Urinary bladder (tissue), 3 donors: ENCODE measurements at regions not wholly inside any gene's neighbourhood (a gene's known extent, or its start where the extent isn't known, plus 50 kb on each side); places are given as distances from the start of the nearest gene placed in this dataset.
"Not testable (repeated sequence)": the region's sequence is repeated elsewhere in the genome, so short reads cannot be mapped to it uniquely, and the experiment has no call there.

Source experiments
- DNase-seq: peaks from one replicate; pipeline ENCODE4 v3.0.0-alpha.2; 2015; ENCODE audit errors: extremely low spot score
- H3K27ac ChIP-seq: one replicate; pipeline ENCODE4 v1.5.1; 2013; ENCODE audit warnings: low read depth, mild to moderate bottlenecking, moderate library complexity
- H3K36me3 ChIP-seq: one replicate; pipeline ENCODE4 v1.6.1; 2013; ENCODE audit warnings: mild to moderate bottlenecking, moderate library complexity; ENCODE audit not compliant: insufficient read depth
- H3K4me1 ChIP-seq: one replicate; pipeline ENCODE4 v1.6.1; 2013; ENCODE audit warnings: mild to moderate bottlenecking, moderate library complexity; ENCODE audit not compliant: insufficient read depth
- H3K4me3 ChIP-seq: one replicate; pipeline ENCODE4 v1.5.1; 2013; ENCODE audit warnings: low read depth, low read length
- WGBS: extraction: QIAGEN DNeasy Blood & Tissue Kit; methylation state at CpG from one replicate; pipeline ENCODE4 v1.1.7; 2013; 5-methylcytosine and 5-hydroxymethylcytosine counted together
- donor health status: healthy with polysubstance abuse.
- donor health status: healthy.

DNA sequence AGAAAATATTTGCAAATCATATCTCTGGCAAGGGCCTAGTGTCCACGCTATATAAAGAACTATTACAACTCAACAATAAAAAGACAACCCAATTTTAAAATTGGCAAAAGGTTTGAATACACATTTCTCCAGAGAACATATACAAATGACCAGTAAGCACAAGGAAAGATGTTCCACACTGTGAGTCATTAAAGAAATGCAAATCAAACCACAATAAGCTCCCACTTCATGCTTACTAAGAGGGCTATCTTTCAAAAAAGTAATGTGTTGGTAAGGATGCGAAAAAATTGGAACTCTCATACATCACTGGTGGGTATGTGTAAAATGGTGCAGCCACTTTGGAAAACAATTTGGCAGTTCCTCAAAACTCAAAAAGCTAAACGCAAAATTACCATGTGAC is 884.0 kb upstream of the INTU start:
- no peak for DNase-seq
- 97% methylated on average over 3 of the region's 3 CpGs for WGBS

DNA sequence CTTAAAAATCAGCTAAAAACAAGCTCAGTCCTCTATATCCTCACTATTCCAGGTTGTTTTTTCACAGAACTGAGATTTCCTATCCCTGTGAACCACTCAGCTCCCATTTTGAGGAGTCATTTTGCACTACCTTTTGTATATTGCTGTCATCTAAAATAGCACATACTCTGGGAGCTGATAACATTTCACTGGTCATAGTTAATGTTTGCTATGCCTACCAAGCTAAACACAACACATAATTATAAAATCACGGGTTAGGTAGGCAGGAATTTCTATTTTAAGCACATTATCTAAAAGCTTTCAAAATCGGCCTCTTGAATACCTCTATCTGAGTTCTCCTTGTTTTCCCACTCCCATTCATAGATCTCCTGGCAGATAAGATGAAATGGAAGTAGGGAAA is 882.0 kb upstream of the INTU start:
- no peak for DNase-seq
- Histone ChIP-seq H3K36me3 (no peaks in the 10 kb centered on the region), H3K4me1 (no peaks in the 10 kb centered on the region), H3K4me3 (no peak overlapping the region), H3K27ac (no peak overlapping the region)
- 45% methylated on average over 2 of the region's 2 CpGs for WGBS

More for the DNA sequence above, 884.0 kb upstream of the INTU start:
- no peaks in the 10 kb centered on the region for H3K4me1 ChIP-seq
- no peak overlapping the region for H3K4me3 ChIP-seq
- H3K36me3 ChIP-seq, result no peaks in the 10 kb centered on the region
- H3K27ac ChIP-seq, result no peak overlapping the region

- H3K27ac ChIP-seq, result no peak overlapping the region
- H3K4me1 ChIP-seq, result no peaks in the 10 kb centered on the region
- no peaks in the 10 kb centered on the region for H3K36me3 ChIP-seq
- DNase-seq, result no peak
- no peak overlapping the region for H3K4me3 ChIP-seq
- 77% methylated on average over 5 of the region's 5 CpGs for WGBS
Measured at GRCh38 chr4:126752126-126752525, 880.6 kb upstream of the INTU start.

GRCh38 chr4:126752702-126753101 is 880.1 kb upstream of the INTU start:
- 95% methylated on average over 4 of the region's 4 CpGs for WGBS
- no peak overlapping the region for H3K27ac ChIP-seq
- no peaks in the 10 kb centered on the region for H3K4me1 ChIP-seq
- no peak for DNase-seq
- H3K36me3 ChIP-seq, result no peaks in the 10 kb centered on the region
- no peak overlapping the region for H3K4me3 ChIP-seq

DNA sequence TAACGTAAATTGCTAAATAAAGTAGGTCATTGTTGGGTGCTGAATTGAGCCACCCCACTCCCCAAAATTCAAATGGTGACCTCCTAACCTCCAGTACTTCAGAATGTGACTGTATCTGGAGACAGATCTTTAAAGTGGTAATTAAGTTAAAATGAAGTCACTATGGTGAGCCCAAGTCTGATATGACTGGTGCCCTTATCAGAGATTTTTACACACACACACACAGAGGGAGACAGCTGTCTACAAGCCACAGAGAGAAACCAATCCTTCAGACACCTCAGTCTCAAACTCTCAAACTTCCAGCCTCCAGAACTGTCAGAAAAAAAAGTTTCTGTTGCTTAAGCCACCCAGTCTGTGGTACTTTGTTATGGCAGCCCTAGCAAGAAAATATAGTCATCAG is 879.2 kb upstream of the INTU start:
- no peak overlapping the region for H3K27ac ChIP-seq
- 85% methylated on average over 1 of the region's 1 CpG for WGBS
- no peaks in the 10 kb centered on the region for H3K36me3 ChIP-seq
- H3K4me3 ChIP-seq, result no peak overlapping the region
- no peak for DNase-seq
- no peaks in the 10 kb centered on the region for H3K4me1 ChIP-seq

- no peak overlapping the region for H3K27ac ChIP-seq
- H3K4me3 ChIP-seq, result no peak overlapping the region
- H3K4me1 ChIP-seq, result no peaks in the 10 kb centered on the region
- no peaks in the 10 kb centered on the region for H3K36me3 ChIP-seq
- DNase-seq, result no peak
Measured at GRCh38 chr4:126755506-126755905, 877.3 kb upstream of the INTU start.

DNA sequence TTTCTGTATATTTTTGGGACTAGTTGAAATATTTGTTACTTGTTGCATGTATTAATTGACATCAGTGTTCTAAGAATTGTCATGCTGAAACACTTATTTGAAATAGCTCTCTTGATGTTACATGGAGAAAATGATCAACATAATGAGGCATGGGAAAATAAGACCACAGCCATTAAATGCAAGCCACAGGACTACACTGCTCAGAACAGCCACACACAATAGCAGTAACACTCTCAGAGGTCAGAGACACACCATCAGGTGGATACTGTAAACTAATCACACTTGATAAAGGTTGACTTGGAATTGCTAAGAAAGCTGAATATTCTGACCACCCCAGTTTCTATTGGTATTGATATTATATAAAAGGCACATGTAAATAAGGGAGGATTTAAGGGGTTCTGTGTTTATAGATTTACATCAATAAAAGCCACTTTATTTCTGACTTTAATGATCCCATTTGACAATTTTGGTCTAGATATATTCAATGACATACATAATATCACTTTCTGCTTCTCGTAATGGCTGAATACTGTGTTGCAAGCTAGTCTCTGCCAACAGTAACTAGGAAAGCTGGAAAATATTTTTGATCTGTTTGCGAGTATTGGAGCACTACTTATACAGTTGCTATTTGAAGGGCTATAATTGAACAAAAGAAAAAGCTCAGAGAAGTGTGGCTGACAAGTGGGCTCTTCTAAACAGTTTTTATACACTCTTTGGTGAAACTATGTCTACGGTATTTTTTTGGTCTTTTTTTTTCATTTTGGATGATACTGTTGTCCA is 876.5 kb upstream of the INTU start:
- Histone ChIP-seq H3K4me1 (no peaks in the 10 kb centered on the region), H3K27ac (no peak overlapping the region), H3K36me3 (no peaks in the 10 kb centered on the region), H3K4me3 (no peak overlapping the region)
- no peak for DNase-seq
- 65% methylated on average over 3 of the region's 3 CpGs for WGBS

GRCh38 chr4:126757219-126757618 is 875.5 kb upstream of the INTU start:
- Histone ChIP-seq H3K27ac (no peak overlapping the region), H3K4me3 (no peak overlapping the region), H3K36me3 (no peaks in the 10 kb centered on the region), H3K4me1 (no peaks in the 10 kb centered on the region)
- DNase-seq, result no peak
- WGBS, result 95% methylated on average over 1 of the region's 1 CpG

DNA sequence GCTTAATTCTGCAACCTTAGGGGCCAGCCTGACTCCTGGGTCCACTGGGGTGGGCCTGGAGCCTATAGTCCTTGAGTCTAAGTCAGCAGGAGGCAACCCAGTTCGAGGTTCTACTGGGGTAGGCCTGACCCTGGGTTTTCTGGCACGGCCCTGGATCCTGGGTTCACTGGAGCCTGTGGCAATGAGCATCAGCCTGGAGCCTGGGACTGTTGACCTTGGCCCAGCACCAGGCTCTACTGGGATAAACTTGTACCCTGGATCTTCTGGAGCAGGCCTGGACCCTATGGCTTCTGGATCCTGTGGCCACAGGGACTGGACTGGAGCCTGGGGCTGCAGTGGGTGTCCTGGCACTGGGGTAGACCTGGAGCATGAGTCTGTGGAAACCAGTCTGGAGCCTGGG is 874.3 kb upstream of the INTU start:
- Histone ChIP-seq H3K4me1 (no peaks in the 10 kb centered on the region), H3K27ac (no peak overlapping the region), H3K36me3 (no peaks in the 10 kb centered on the region), H3K4me3 (no peak overlapping the region)
- 88% methylated on average over 2 of the region's 2 CpGs for WGBS
- DNase-seq, result no peak

GRCh38 chr4:126761947-126762662 is 870.7 kb upstream of the INTU start:
- Histone ChIP-seq H3K4me3 (no peak overlapping the region), H3K4me1 (no peaks in the 10 kb centered on the region), H3K36me3 (no peaks in the 10 kb centered on the region), H3K27ac (no peak overlapping the region)
- 97% methylated on average over 1 of the region's 1 CpG for WGBS
- DNase-seq, result no peak

DNA sequence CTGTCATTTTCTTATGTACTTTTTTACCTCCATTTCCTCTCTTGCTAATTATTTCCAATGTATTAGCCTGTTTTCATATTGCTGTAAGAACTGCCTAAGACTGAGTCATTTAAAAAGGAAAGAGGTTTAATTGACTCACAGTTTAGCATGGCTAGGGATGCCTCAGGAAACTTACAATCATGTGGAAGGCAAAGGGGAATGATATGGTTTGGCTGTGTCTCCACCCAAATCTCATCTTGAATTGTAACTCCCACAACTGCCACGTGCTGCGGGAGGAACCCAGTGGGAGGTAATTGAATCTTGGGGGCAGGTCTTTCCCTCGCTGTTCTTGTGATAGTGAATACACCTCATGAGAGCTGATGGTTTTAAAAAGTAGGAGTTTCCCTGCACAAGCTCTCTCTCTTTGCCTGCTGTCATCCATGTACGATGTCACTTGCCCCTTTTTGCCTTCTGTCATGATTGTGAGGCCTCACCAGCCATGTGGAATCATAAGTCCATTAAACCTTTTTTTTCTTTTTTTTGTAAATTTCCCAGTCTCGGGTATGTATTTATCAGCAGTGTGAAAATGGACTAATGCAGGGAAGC is 870.0 kb upstream of the INTU start:
- Histone ChIP-seq H3K27ac (no peak overlapping the region), H3K4me3 (no peak overlapping the region), H3K36me3 (no peaks in the 10 kb centered on the region), H3K4me1 (no peaks in the 10 kb centered on the region)
- DNase-seq, result no peak
- WGBS, result 95% methylated on average over 5 of the region's 5 CpGs

DNA sequence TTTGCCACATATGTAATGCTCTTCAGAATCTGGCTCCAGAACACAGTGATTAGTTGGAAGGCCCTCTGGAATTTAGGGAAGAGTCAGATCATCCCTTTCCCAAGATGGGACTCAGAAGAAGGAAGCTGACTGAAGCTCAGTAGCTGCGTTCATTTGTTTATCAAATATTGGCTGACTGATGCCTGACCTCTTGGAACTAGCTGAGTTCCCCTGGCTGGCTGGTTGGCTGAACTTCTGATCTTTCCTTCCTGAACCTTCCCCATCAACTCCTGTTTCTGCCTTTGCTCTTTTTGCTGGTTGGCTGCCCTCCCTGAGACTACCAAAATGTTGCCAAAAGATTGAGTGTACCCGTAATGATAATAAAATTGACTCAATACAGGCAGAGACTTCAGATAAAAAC is 866.5 kb upstream of the INTU start:
- no peak overlapping the region for H3K27ac ChIP-seq
- 15% methylated on average over 2 of the region's 2 CpGs for WGBS
- no peaks in the 10 kb centered on the region for H3K4me1 ChIP-seq
- peak; percentile 42 for DNase-seq
- no peaks in the 10 kb centered on the region for H3K36me3 ChIP-seq
- no peak overlapping the region for H3K4me3 ChIP-seq

DNA sequence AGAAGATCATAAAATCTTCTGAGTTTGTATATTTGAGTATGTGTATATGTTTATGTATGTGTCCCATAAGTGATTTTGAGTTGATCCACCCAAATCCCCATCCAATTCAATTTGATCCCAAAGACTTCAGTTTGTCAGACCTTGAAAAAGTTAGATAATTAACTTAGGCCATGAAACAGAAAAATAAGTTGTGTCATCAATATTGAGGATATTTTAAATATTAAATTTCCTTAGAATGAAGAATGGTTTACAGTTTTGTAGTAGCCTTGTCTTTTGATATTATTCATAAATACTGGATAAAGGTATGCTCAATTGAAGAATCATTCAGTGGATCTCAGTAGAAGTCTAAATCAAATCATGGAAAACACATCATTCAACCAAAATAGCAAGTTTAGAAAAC is 864.4 kb upstream of the INTU start:
- no peak for DNase-seq
- Histone ChIP-seq H3K4me3 (no peak overlapping the region), H3K4me1 (no peaks in the 10 kb centered on the region), H3K36me3 (no peaks in the 10 kb centered on the region), H3K27ac (no peak overlapping the region)

- DNase-seq, H3K4me1 ChIP-seq, H3K27ac ChIP-seq, H3K4me3 ChIP-seq, H3K36me3 ChIP-seq: not testable (repeated sequence)
- 97% methylated on average over 46 of the region's 46 CpGs for WGBS
Measured at GRCh38 chr4:126770811-126771553, 861.8 kb upstream of the INTU start.
